ENCODE measurements at regions not wholly inside any gene's neighbourhood (a gene's known extent, or its start where the extent isn't known, plus 50 kb on each side); places are given as distances from the start of the nearest gene placed in this dataset.

DNA sequence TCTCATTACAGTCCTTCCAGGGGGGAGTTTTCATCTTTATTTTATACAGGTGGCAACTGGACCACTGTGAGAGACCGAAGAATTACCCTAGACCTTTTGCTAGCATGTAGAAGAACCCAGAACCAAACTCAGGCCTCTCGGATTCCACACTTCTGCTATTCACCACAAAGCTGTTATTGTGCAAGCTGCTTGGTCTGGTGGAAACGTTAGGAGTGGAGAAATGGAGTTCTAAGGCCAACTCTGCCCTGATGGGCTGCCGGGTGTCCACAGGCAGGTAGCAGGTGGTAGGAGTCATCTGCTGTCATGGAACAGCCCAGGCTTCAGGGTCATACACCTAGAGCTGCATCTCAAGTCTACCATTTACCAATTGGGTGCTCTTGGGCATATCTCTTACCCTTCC, 218.8 kb downstream of the BCL11A start:
- no peaks in the 10 kb centered on the region for H3K36me3 Mint-ChIP-seq (ENCODE audit: insufficient read depth)
- no peaks in the 10 kb centered on the region for H3K27me3 Mint-ChIP-seq
- no peaks in the 10 kb centered on the region for H3K4me1 Mint-ChIP-seq
- no peak overlapping the region for H3K4me3 Mint-ChIP-seq
- H3K27ac Mint-ChIP-seq (ENCODE audit: low read depth), result no peak overlapping the region
- no peak for ATAC-seq (replicated peaks; ENCODE audit: extremely low read depth, poor library complexity, severe bottlenecking)
- no peak for DNase-seq (ENCODE audit: low spot score in 2 of 2)
- no peaks in the 10 kb centered on the region for H3K9me3 Mint-ChIP-seq

DNA sequence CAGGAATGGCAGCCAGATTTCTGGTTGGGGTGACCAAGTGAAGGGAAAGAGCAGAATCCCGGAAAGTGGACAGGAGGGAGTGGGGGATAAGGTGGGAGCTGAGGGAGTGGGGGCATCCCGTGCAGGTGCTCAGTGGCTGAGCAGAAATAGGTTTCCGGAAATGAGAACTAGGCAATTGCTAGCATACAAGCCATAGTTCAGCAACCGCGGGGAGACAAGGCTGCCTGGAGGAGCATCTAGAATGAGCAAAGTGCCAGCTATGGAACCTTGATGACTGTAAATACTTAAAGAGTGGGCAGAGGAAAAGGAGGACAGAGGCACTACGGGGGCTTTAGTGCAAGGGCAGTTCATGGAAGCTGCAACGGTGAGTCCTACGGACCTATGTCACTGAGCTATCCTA, 220.2 kb downstream of the BCL11A start:
- no peaks in the 10 kb centered on the region for H3K4me1 Mint-ChIP-seq
- H3K4me3 Mint-ChIP-seq, result no peak overlapping the region
- DNase-seq (ENCODE audit: low spot score in 2 of 2) (no peak), ATAC-seq (replicated peaks; ENCODE audit: extremely low read depth, poor library complexity, severe bottlenecking) (no peak)
- H3K27ac Mint-ChIP-seq (ENCODE audit: low read depth), result no peak overlapping the region
- peaks cover 4% of the 10 kb centered on the region for H3K27me3 Mint-ChIP-seq
- H3K9me3 Mint-ChIP-seq, result no peaks in the 10 kb centered on the region
- peaks cover 2% of the 10 kb centered on the region for H3K36me3 Mint-ChIP-seq (ENCODE audit: insufficient read depth)

DNA sequence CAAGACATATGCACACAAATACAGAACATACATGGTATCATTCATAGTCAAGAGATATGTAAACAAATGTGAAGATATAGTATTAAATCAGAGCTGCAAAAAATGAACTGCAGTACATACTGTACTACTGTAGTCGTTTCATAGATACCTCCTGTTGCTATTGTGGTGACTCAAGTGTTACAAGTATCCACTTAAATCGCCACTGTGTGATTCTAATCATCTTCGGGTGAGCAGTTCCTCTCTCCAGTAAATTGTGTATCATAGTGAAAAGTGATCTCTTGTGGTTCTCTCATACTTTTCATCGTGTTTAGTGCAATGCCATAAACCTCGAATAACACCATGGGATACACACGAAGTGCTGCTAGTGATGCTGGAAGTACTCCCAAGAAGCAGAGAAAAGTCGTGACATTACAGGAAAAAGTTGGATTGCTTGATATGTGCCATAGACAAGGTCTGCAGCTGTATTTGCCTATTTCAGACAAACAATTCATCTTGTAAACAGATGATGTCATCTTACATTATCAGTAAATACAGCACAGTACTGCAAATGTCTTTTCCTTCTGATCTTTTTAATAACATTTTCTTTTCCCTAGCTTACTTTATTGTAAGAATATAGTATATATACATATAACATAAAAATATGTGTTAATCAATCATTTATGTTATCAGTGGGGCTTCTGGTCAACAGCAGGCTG, 222.2 kb downstream of the BCL11A start:
- DNase-seq (ENCODE audit: low spot score in 2 of 2), result no peak
- no peak for ATAC-seq (replicated peaks; ENCODE audit: extremely low read depth, poor library complexity, severe bottlenecking)
- H3K27me3 Mint-ChIP-seq, result peaks cover 10% of the 10 kb centered on the region
- H3K27ac Mint-ChIP-seq (ENCODE audit: low read depth), result no peak overlapping the region
- H3K4me3 Mint-ChIP-seq, result no peak overlapping the region
- H3K36me3 Mint-ChIP-seq (ENCODE audit: insufficient read depth), result peaks cover 2% of the 10 kb centered on the region
- no peaks in the 10 kb centered on the region for H3K9me3 Mint-ChIP-seq
- H3K4me1 Mint-ChIP-seq, result no peaks in the 10 kb centered on the region

DNA sequence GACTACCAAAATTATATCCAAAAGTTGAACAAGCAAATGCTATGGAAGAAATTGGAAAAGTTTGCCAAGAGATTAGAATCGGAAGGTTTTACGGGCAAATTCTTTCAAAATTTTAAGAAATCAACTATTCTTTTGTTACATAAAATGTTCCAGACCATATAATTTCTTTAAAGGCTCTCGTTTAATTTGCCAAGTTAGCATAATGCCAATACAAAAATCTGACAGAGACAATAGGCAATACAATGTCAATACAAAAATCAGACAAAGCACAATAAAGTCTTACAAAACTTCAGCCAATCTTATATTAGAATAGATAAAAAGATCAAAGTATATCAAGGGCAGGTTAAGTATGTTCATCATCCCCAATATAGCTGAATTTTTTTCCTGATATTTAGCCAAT, 224.2 kb downstream of the BCL11A start:
- DNase-seq (ENCODE audit: low spot score in 2 of 2) (no peak), ATAC-seq (replicated peaks; ENCODE audit: extremely low read depth, poor library complexity, severe bottlenecking) (no peak)
- peaks cover 2% of the 10 kb centered on the region for H3K36me3 Mint-ChIP-seq (ENCODE audit: insufficient read depth)
- H3K4me3 Mint-ChIP-seq, result no peak overlapping the region
- peaks cover 6% of the 10 kb centered on the region for H3K9me3 Mint-ChIP-seq
- peaks cover 10% of the 10 kb centered on the region for H3K27me3 Mint-ChIP-seq
- H3K27ac Mint-ChIP-seq (ENCODE audit: low read depth), result no peak overlapping the region
- no peaks in the 10 kb centered on the region for H3K4me1 Mint-ChIP-seq

DNA sequence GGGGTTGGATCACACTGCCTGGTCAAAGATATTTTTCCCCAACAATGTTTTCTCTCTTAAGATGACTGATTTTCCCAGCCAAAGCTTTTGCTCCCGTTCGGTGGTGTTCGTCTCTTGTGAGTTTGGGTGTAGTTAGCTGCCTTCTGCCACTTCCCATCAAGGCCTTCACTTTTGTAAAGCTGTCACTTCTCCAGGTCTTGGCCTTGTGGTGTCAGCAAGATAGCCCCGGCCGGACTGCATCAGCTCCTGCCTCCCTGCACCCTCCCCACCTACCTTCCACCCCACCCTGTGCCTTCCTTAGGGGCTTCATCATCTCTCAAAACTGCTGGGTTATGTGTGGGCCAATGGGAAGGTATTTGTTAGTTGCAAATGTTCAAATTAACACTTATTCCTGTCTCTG, 228.9 kb downstream of the BCL11A start:
- no peak for DNase-seq (ENCODE audit: low spot score in 2 of 2)
- no peak overlapping the region for H3K27ac Mint-ChIP-seq (ENCODE audit: low read depth)
- H3K4me1 Mint-ChIP-seq, result no peaks in the 10 kb centered on the region
- H3K4me3 Mint-ChIP-seq, result no peak overlapping the region
- peaks cover 2% of the 10 kb centered on the region for H3K36me3 Mint-ChIP-seq (ENCODE audit: insufficient read depth)
- peaks cover 26% of the 10 kb centered on the region for H3K27me3 Mint-ChIP-seq
- no peak for ATAC-seq (replicated peaks; ENCODE audit: extremely low read depth, poor library complexity, severe bottlenecking)
- peaks cover 6% of the 10 kb centered on the region for H3K9me3 Mint-ChIP-seq

DNA sequence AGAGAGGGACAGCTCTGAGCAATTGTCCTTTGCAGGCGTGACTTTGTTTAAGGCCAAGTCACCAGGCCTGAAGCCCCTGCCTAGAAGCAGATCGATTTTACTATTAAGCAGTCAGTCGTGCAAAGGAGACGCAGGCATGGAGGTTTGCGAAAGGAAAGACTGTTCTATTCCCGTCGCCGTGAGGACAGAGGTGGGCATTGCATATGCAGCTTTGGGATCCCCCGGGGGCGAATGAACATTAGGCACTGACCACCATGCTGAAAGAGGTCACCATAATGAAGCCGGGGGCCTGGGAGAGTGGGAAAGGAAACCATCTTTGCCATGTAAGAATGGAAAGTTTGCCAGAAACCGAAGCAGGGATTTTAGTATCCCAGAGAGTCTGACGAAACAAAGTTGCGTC, 231.6 kb downstream of the BCL11A start:
- no peaks in the 10 kb centered on the region for H3K36me3 Mint-ChIP-seq (ENCODE audit: insufficient read depth)
- no peak overlapping the region for H3K4me3 Mint-ChIP-seq
- no peak overlapping the region for H3K27ac Mint-ChIP-seq (ENCODE audit: low read depth)
- ATAC-seq (replicated peaks; ENCODE audit: extremely low read depth, poor library complexity, severe bottlenecking), result no peak
- H3K4me1 Mint-ChIP-seq, result no peaks in the 10 kb centered on the region
- peaks cover 6% of the 10 kb centered on the region for H3K9me3 Mint-ChIP-seq
- DNase-seq (ENCODE audit: low spot score in 2 of 2), result no peak
- peaks cover 22% of the 10 kb centered on the region for H3K27me3 Mint-ChIP-seq

DNA sequence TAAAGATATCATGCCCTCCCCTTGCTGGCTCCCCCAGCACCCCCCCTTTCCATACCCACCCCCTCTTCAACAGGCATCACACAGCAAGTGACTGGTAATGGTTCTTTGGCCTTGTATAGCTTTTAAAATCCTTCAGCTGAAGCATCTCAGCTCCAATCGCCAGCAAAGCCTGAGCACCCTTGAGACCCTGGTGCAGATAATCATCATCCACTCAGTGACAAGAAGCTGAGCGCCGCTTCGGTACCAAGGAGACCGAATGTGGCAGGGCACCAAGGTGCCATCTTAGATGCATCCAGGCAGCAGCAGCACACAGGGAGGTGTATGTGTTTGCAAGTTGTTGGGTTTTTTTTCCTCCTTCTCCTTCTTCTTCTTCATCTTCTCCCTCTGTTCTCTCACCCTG, 232.7 kb downstream of the BCL11A start:
- no peaks in the 10 kb centered on the region for H3K4me1 Mint-ChIP-seq
- peaks cover 5% of the 10 kb centered on the region for H3K9me3 Mint-ChIP-seq
- H3K4me3 Mint-ChIP-seq, result no peak overlapping the region
- DNase-seq (ENCODE audit: low spot score in 2 of 2) (no peak), ATAC-seq (replicated peaks; ENCODE audit: extremely low read depth, poor library complexity, severe bottlenecking) (no peak)
- no peak overlapping the region for H3K27ac Mint-ChIP-seq (ENCODE audit: low read depth)
- H3K36me3 Mint-ChIP-seq (ENCODE audit: insufficient read depth), result no peaks in the 10 kb centered on the region
- H3K27me3 Mint-ChIP-seq, result peaks cover 26% of the 10 kb centered on the region

DNA sequence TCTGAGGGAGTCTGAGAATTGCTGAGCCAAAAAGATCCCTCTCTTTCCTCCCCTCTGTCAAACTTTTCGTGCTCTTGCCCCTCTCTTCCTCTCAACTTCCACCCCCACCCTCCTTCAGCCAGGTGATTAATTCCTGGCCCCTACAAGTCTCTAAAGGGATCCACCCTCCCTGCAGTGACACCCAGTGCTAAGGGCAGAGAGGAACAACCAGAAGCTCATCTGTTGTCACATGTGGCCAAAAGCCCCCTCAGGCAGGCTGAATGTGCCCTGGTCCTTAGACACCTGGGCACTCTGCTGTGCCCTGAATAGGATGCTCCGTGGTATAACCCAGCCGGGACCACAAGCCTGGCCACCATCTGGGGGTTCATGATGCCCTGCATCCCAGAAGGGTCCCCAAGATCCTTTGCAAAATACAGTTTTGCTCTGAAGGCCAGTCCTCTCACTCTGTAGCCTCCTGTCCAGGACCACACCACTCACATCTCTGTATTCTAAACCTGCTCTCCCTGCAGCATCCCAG, 234.4 kb downstream of the BCL11A start:
- no peak for DNase-seq (ENCODE audit: low spot score in 2 of 2)
- no peaks in the 10 kb centered on the region for H3K36me3 Mint-ChIP-seq (ENCODE audit: insufficient read depth)
- no peak overlapping the region for H3K27ac Mint-ChIP-seq (ENCODE audit: low read depth)
- H3K4me3 Mint-ChIP-seq, result no peak overlapping the region
- no peak for ATAC-seq (replicated peaks; ENCODE audit: extremely low read depth, poor library complexity, severe bottlenecking)
- H3K9me3 Mint-ChIP-seq, result no peaks in the 10 kb centered on the region
- H3K27me3 Mint-ChIP-seq, result peaks cover 26% of the 10 kb centered on the region
- no peaks in the 10 kb centered on the region for H3K4me1 Mint-ChIP-seq

DNA sequence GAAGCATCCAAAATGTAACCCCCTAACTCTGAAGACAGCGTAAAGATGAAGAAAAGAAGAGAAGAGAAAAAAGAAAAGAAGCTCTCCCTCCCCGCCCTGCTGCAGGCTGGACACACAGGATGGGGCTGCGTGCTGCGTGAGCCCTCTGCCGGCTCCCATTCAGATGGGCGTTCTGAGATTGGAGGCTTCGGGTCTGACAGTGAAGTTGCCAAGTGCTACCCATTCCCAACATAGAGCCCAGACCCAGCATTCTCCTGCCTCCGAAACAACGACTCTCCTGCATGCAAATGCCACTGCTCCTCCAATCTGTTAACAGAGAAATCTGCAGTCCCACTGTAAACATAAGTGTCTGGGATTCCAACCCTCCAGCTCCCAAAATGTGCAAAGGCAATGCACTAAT, 234.9 kb downstream of the BCL11A start:
- no peaks in the 10 kb centered on the region for H3K36me3 Mint-ChIP-seq (ENCODE audit: insufficient read depth)
- no peak overlapping the region for H3K4me3 Mint-ChIP-seq
- no peak for ATAC-seq (replicated peaks; ENCODE audit: extremely low read depth, poor library complexity, severe bottlenecking)
- peaks cover 26% of the 10 kb centered on the region for H3K27me3 Mint-ChIP-seq
- H3K27ac Mint-ChIP-seq (ENCODE audit: low read depth), result no peak overlapping the region
- H3K9me3 Mint-ChIP-seq, result no peaks in the 10 kb centered on the region
- no peak for DNase-seq (ENCODE audit: low spot score in 2 of 2)
- H3K4me1 Mint-ChIP-seq, result no peaks in the 10 kb centered on the region

DNA sequence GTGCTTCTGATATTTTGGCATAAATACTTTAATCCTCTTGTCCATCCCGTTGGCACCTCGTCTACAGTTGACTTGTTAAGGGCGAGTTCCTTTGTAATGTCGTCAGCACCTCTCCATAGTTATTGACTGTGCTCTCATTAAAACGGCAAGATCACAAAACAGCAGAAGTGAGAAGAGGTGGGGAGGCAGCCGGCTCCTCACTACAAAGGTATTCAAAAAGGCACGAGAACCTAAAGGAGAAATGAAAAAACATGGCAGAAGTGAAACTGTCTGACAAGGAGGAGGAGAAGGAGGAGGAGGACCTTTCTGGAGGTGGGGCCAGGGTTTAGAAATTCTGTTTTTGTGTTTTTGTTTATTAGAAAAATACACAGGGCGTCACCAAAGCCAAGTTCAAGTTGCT, 235.6 kb downstream of the BCL11A start:
- DNase-seq (ENCODE audit: low spot score in 2 of 2) (no peak), ATAC-seq (replicated peaks; ENCODE audit: extremely low read depth, poor library complexity, severe bottlenecking) (no peak)
- peaks cover 19% of the 10 kb centered on the region for H3K27me3 Mint-ChIP-seq
- H3K4me1 Mint-ChIP-seq, result no peaks in the 10 kb centered on the region
- no peaks in the 10 kb centered on the region for H3K9me3 Mint-ChIP-seq
- H3K27ac Mint-ChIP-seq (ENCODE audit: low read depth), result no peak overlapping the region
- peaks cover 3% of the 10 kb centered on the region for H3K36me3 Mint-ChIP-seq (ENCODE audit: insufficient read depth)
- no peak overlapping the region for H3K4me3 Mint-ChIP-seq

DNA sequence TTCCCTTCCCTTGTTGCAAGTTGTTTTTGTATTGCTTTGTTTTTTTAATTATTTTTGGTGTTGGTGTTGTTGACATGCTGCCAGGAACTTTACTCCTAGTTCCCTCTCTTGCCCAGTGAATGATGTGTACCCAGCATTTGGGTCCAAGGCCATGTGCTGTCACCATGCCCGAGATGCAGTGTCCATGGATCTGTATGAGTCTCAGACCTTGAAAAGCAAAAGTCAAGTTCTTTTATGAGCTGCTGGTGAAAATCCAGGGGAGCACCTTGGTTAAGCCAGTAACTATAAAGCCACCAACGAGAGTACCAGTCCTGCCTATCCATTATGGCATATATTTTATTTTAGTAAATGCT, 236.4 kb downstream of the BCL11A start:
- H3K4me3 Mint-ChIP-seq, result no peak overlapping the region
- H3K27me3 Mint-ChIP-seq, result peaks cover 10% of the 10 kb centered on the region
- ATAC-seq (replicated peaks; ENCODE audit: extremely low read depth, poor library complexity, severe bottlenecking), result no peak
- no peak overlapping the region for H3K27ac Mint-ChIP-seq (ENCODE audit: low read depth)
- H3K9me3 Mint-ChIP-seq, result no peaks in the 10 kb centered on the region
- DNase-seq (ENCODE audit: low spot score in 2 of 2), result no peak
- no peaks in the 10 kb centered on the region for H3K4me1 Mint-ChIP-seq
- peaks cover 3% of the 10 kb centered on the region for H3K36me3 Mint-ChIP-seq (ENCODE audit: insufficient read depth)

DNA sequence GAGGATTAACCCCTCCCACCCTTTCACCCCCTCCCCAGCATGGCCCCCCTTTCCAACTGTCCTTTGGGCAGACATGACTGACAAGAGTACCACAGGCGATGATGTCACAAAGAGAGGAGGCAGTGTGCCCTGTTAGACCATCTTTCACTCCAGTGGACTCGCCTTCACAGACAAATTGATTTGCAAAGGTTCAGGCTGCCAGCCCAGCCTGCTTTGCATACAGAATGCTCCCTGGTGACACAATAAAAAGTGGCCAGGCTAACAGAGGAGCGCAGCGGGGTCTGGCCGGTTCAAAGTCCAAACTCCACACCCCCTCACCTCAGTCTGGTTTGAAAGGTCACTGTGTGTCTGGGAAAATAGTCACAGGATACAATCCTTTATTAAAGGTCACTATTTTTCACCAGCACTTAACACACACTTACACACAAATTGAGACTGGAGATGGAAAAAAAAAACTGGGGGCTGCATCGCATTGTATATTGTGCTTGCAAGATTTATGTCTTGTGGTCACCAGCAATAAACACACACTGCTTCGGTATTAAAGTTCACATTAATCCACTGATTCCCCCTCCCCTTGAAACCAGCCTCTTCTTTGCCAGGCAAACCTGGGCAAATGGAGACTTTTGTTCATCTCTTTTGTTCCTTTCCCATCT, 236.9 kb downstream of the BCL11A start:
- no peaks in the 10 kb centered on the region for H3K4me1 Mint-ChIP-seq
- H3K27ac Mint-ChIP-seq (ENCODE audit: low read depth), result no peak overlapping the region
- peaks cover 10% of the 10 kb centered on the region for H3K27me3 Mint-ChIP-seq
- H3K9me3 Mint-ChIP-seq, result no peaks in the 10 kb centered on the region
- peaks cover 3% of the 10 kb centered on the region for H3K36me3 Mint-ChIP-seq (ENCODE audit: insufficient read depth)
- DNase-seq (ENCODE audit: low spot score in 2 of 2) (no peak), ATAC-seq (replicated peaks; ENCODE audit: extremely low read depth, poor library complexity, severe bottlenecking) (no peak)
- no peak overlapping the region for H3K4me3 Mint-ChIP-seq

DNA sequence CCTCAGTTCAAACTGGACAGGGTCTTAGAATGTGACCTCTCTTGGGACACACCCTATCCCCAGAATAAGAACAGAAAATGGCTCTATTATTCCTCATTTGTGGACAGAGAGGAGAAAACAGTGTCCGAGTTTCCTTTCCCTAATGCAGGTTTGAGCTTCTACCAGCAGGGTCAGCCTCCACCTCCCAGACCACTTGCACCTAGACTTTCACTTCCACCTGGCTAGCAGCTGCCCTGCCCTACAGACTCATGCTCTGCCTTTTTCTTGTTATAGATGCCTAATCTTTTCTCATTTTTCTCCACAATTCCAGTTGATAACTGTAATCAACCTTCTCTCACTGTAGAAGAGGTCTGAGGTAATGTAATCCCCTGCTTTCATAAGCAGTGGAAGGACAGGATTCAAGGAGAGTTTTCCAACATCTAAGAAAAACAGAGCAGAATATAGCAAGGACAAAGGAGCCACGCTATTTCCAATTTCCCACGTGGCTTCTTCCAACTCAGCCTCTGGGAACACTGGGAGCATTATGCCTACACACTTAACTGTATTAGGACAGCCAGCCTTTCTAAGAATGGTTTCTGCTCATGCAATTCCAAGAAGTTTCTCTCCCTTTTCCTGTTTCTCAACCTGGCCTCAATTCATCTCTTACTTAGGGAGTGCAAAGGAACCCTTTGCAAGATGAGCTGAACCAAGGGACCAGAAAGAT, 239.8 kb downstream of the BCL11A start:
- Mint-ChIP-seq H3K4me1 (no peaks in the 10 kb centered on the region), H3K36me3 (ENCODE audit: insufficient read depth) (peaks cover 3% of the 10 kb centered on the region), H3K27me3 (peaks cover 10% of the 10 kb centered on the region), H3K4me3 (no peak overlapping the region), H3K9me3 (no peaks in the 10 kb centered on the region), H3K27ac (ENCODE audit: low read depth) (no peak overlapping the region)
- no peak for ATAC-seq (replicated peaks; ENCODE audit: extremely low read depth, poor library complexity, severe bottlenecking)
- no peak for DNase-seq (ENCODE audit: low spot score in 2 of 2)
